OCI-LY7 (cell line): ENCODE measurements at regions not wholly inside any gene's neighbourhood (a gene's known extent, or its start where the extent isn't known, plus 50 kb on each side); places are given as distances from the start of the nearest gene placed in this dataset.

Source experiments
- EZH2phosphoT487 ChIP-seq: fragments of 200-600 bp; sonication (generic); IDR thresholded peaks from 2 replicates; pipeline ENCODE4 v1.6.1; 2018; ENCODE audit warnings: low read depth, borderline replicate concordance, mild to moderate bottlenecking, mixed run types, antibody characterized with exemption, low read length, moderate library complexity, mixed read lengths
- TF ChIP-seq, protein P1 (sequence below): fragments of 200-600 bp; sonication (generic); conservative IDR thresholded peaks from 2 replicates; pipeline ENCODE4 v1.5.1; 2014; ENCODE audit warnings: mild to moderate bottlenecking, antibody characterized with exemption, low read length, moderate library complexity, mixed read lengths

DNA sequence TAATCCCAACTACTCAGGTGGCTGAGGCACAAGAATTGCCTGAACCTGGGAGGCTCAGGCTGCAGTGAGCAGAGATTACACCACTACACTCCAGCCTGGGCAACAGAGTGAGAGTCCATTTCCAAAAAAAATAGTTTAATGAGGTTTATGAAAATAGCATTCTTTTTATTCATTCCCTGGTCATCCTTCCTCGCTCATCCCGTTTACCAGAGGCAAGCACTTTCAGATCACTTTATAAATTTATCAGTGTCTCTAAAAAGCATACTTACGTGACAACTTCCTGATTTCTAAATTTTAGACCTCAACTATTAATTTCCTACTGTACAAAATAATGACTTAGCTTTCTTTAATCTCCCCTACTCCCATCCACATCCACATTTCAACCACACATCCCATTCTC, 864.8 kb downstream of the EPHA4 start:
- no peak for TF ChIP-seq EZH2phosphoT487
- TF ChIP-seq, protein P1, sequence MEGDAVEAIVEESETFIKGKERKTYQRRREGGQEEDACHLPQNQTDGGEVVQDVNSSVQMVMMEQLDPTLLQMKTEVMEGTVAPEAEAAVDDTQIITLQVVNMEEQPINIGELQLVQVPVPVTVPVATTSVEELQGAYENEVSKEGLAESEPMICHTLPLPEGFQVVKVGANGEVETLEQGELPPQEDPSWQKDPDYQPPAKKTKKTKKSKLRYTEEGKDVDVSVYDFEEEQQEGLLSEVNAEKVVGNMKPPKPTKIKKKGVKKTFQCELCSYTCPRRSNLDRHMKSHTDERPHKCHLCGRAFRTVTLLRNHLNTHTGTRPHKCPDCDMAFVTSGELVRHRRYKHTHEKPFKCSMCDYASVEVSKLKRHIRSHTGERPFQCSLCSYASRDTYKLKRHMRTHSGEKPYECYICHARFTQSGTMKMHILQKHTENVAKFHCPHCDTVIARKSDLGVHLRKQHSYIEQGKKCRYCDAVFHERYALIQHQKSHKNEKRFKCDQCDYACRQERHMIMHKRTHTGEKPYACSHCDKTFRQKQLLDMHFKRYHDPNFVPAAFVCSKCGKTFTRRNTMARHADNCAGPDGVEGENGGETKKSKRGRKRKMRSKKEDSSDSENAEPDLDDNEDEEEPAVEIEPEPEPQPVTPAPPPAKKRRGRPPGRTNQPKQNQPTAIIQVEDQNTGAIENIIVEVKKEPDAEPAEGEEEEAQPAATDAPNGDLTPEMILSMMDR: no peak
